Endothelial cell of umbilical vein (primary cell): ENCODE measurements at regions not wholly inside any gene's neighbourhood (a gene's known extent, or its start where the extent isn't known, plus 50 kb on each side); places are given as distances from the start of the nearest gene placed in this dataset.

Experiments
- BruUV-seq: library from RNA; stranded (reverse); fragments of 400-500 nt; replicated peaks from 2 replicates; lab custom pipeline; 2021; lab: Mats Ljungman, UMichigan
- CTCF ChIA-PET: fragments of 300-600, 350-600 bp; sonication (Branson Sonifier 250); formaldehyde crosslinking; loops from one replicate; lab custom pipeline; 2021; ENCODE audit warnings: antibody characterized with exemption, inconsistent platforms; lab: Charles Lee
- POLR2A ChIA-PET: fragments of 300-600, 350-600 bp; sonication (Branson Sonifier 250); formaldehyde crosslinking; loops from one replicate; lab custom pipeline; 2021; ENCODE audit warnings: antibody characterized with exemption, inconsistent platforms; lab: Charles Lee
- DNase-seq: peaks from one replicate; pipeline ENCODE4 v3.0.0-alpha.2; 2011; ENCODE audit warnings: low read depth, low spot score
- FAIRE-seq: peaks from 2 replicates; lab custom pipeline; 2011; peaks lifted over from hg19 to GRCh38; lab: Jason Lieb, UNC
- H2AFZ ChIP-seq: 2 replicates; pipeline ENCODE4 v1.6.0; 2012; ENCODE audit warnings: low read depth, low read length, control low read depth, inconsistent platforms
- H3K27ac ChIP-seq: 2 replicates; pipeline ENCODE4 v1.5.1; 2011; ENCODE audit warnings: low read depth, mild to moderate bottlenecking, control low read depth, low read length, moderate library complexity; ENCODE audit not compliant: insufficient read depth
- H3K27me3 ChIP-seq, 2 experiments: 2 replicates each; pipeline versions ENCODE4 v1.6.0 to v1.6.1; 2011; ENCODE audit warnings: low read length in 2 of 2, mixed read lengths in 1 of 2; ENCODE audit not compliant: control insufficient read depth in 2 of 2, insufficient read depth in 2 of 2
- H3K36me3 ChIP-seq, 2 experiments: 2 replicates in 1 of 2; 3 replicates in 1 of 2; pipeline ENCODE4 v1.5.1; 2011; ENCODE audit warnings: low read length in 2 of 2, mild to moderate bottlenecking in 1 of 2, moderate library complexity in 1 of 2; ENCODE audit not compliant: control insufficient read depth in 2 of 2, insufficient read depth in 2 of 2; ENCODE audit errors: extremely low read depth in 1 of 2
- H3K4me1 ChIP-seq: 3 replicates; pipeline ENCODE4 v1.5.1; 2011; ENCODE audit warnings: mild to moderate bottlenecking, low read length; ENCODE audit not compliant: control insufficient read depth, insufficient read depth; ENCODE audit errors: extremely low read depth
- H3K4me2 ChIP-seq: 2 replicates; pipeline ENCODE4 v1.6.1; 2011; ENCODE audit warnings: low read length, control low read depth, mixed read lengths; ENCODE audit not compliant: insufficient read depth
- H3K4me3 ChIP-seq, 3 experiments: fragments of 200-600 bp in 1 of 3; sonication (generic), shearing (Covaris generic) in 1 of 3; replicated peaks in 1 of 3; 2 replicates each; pipeline ENCODE4 v1.5.1; 2011 to 2016; ENCODE audit warnings: control low read depth in 3 of 3, low read length in 3 of 3, mild to moderate bottlenecking in 2 of 3, inconsistent platforms in 1 of 3, low read depth in 1 of 3, moderate library complexity in 1 of 3; ENCODE audit not compliant: insufficient read depth in 1 of 3
- H3K79me2 ChIP-seq: 2 replicates; pipeline ENCODE4 v1.6.0; 2012; ENCODE audit warnings: low read length, inconsistent platforms; ENCODE audit not compliant: control insufficient read depth, insufficient read depth
- H3K9ac ChIP-seq: replicated peaks from 2 replicates; pipeline ENCODE3; 2011; ENCODE audit warnings: low read length, control low read depth; ENCODE audit not compliant: insufficient read depth; ENCODE audit errors: extremely low read depth
- H3K9me1 ChIP-seq: replicated peaks from 3 replicates; pipeline ENCODE4 v1.6.0; 2011; ENCODE audit warnings: mild to moderate bottlenecking, low read length; ENCODE audit not compliant: control insufficient read depth, insufficient read depth; ENCODE audit errors: extremely low read depth
- H3K9me3 ChIP-seq: replicated peaks from 2 replicates; pipeline ENCODE4 v1.5.1; 2012; ENCODE audit warnings: low read length, inconsistent platforms; ENCODE audit not compliant: control insufficient read depth, insufficient read depth
- H4K20me1 ChIP-seq: replicated peaks from 2 replicates; pipeline ENCODE3; 2011; ENCODE audit warnings: mild to moderate bottlenecking, low read length; ENCODE audit not compliant: control insufficient read depth, insufficient read depth; ENCODE audit errors: extremely low read depth
- EZH2 ChIP-seq: IDR thresholded peaks from 2 replicates; pipeline ENCODE4 v1.6.1; 2012; ENCODE audit warnings: borderline replicate concordance, low read depth, mild to moderate bottlenecking, moderate library complexity, low read length, inconsistent platforms; ENCODE audit not compliant: severe bottlenecking
- FOS ChIP-seq: IDR thresholded peaks from 2 replicates; pipeline ENCODE4 v1.6.1; 2011; ENCODE audit warnings: mild to moderate bottlenecking, low read length, moderate library complexity, borderline replicate concordance; ENCODE audit not compliant: insufficient read depth
- JUN ChIP-seq: IDR thresholded peaks from 2 replicates; pipeline ENCODE4 v1.6.1; 2011; ENCODE audit warnings: borderline replicate concordance, low read depth; ENCODE audit not compliant: insufficient read length, insufficient read depth
- MYC ChIP-seq: IDR thresholded peaks from one replicate; pipeline ENCODE4 v1.6.1; 2011; ENCODE audit warnings: mild to moderate bottlenecking, low read depth, low read length
- POLR2A ChIP-seq: IDR thresholded peaks from 2 replicates; pipeline ENCODE4 v1.6.1; 2012; ENCODE audit warnings: low read depth, mild to moderate bottlenecking, control low read depth, low read length
- POLR2AphosphoS5 ChIP-seq: IDR thresholded peaks from 2 replicates; pipeline ENCODE4 v1.6.1; 2012; ENCODE audit warnings: low read depth, mild to moderate bottlenecking, control low read depth, low read length, moderate library complexity; ENCODE audit not compliant: insufficient read depth
- dilution Hi-C: fragments of 300-500 bp; cut with MboI; formaldehyde crosslinking; loops from one replicate; pipeline ENCODE4 v1.15.0; 2019; ENCODE audit warnings: low sequenced_read_pairs; ENCODE audit not compliant: extremely low pct_ligation_motif_present
- intact Hi-C: fragments of 100-400 bp; cut with micrococcal nuclease; formaldehyde crosslinking; loops from one replicate; pipeline ENCODE4 v1.10.0; 2022
- TF ChIP-seq, protein P1 (sequence below), 2 donors: IDR thresholded peaks; 1 replicate in 1 of 2; 2 replicates in 1 of 2; pipeline ENCODE4 v1.5.1; 2011; ENCODE audit warnings: low read length in 2 of 2, mild to moderate bottlenecking in 2 of 2, moderate library complexity in 2 of 2, control low read depth in 1 of 2, inconsistent platforms in 1 of 2, low read depth in 1 of 2; ENCODE audit not compliant: insufficient read depth in 1 of 2; ENCODE audit errors: extremely low read depth in 1 of 2
- TF ChIP-seq, protein P2 (sequence below): IDR thresholded peaks from 2 replicates; pipeline ENCODE4 v1.6.1; 2011; ENCODE audit not compliant: insufficient read depth, insufficient read length

DNA sequence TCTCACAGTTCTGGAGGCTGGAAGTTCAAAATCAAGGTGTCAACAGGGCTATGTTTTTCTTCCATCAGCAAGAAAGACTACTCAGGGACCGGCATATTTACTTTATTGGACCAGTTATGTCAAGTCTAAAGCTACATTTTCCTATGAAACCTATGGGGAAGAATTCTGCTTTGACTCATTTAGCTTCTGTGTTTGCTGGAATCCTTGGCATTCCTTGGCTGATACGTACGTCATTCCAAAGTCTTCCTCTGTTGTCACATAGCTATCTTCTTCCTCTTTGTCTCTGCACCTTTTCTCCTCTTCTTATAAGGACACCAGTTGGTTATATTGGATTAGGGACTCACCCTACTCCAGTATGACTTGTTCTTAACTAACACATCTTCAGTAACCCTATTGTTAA, 137.4 kb upstream of the FBXO11 start:
- no peaks in the 10 kb centered on the region for H4K20me1 ChIP-seq
- H3K79me2 ChIP-seq = no peaks in the 10 kb centered on the region
- FAIRE-seq (no peak), DNase-seq (no peak)
- H3K9ac ChIP-seq = no peak overlapping the region
- no peak overlapping the region for H3K4me3 ChIP-seq
- ChIA-PET CTCF (no interaction called here), POLR2A (no interaction called here)
- intact Hi-C loops (no loop called here), dilution Hi-C loops (no loop called here)
- H3K9me1 ChIP-seq = no peaks in the 10 kb centered on the region
- H3K27ac ChIP-seq = no peak overlapping the region
- no peaks in the 10 kb centered on the region for H3K27me3 ChIP-seq
- H3K36me3 ChIP-seq = no peaks in the 10 kb centered on the region
- no peak for TF ChIP-seq FOS
- TF ChIP-seq MYC = no peak
- TF ChIP-seq, protein P1, sequence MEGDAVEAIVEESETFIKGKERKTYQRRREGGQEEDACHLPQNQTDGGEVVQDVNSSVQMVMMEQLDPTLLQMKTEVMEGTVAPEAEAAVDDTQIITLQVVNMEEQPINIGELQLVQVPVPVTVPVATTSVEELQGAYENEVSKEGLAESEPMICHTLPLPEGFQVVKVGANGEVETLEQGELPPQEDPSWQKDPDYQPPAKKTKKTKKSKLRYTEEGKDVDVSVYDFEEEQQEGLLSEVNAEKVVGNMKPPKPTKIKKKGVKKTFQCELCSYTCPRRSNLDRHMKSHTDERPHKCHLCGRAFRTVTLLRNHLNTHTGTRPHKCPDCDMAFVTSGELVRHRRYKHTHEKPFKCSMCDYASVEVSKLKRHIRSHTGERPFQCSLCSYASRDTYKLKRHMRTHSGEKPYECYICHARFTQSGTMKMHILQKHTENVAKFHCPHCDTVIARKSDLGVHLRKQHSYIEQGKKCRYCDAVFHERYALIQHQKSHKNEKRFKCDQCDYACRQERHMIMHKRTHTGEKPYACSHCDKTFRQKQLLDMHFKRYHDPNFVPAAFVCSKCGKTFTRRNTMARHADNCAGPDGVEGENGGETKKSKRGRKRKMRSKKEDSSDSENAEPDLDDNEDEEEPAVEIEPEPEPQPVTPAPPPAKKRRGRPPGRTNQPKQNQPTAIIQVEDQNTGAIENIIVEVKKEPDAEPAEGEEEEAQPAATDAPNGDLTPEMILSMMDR (IDR thresholded peaks at IDR 0.05; ENCODE audit: extremely low read depth in 1 of 2, insufficient read depth in 1 of 2, low read depth in 1 of 2, low read length in 2 of 2) = no peak
- TF ChIP-seq, protein P2, sequence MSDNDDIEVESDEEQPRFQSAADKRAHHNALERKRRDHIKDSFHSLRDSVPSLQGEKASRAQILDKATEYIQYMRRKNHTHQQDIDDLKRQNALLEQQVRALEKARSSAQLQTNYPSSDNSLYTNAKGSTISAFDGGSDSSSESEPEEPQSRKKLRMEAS = no peak
- TF ChIP-seq POLR2A = no peak
- TF ChIP-seq JUN = no peak
- TF ChIP-seq POLR2AphosphoS5 = no peak
- TF ChIP-seq EZH2 = no peak
- H2AFZ ChIP-seq = no peak overlapping the region
- BruUV-seq = no TSS peak
- no peaks in the 10 kb centered on the region for H3K4me1 ChIP-seq
- no peaks in the 10 kb centered on the region for H3K9me3 ChIP-seq
- H3K4me2 ChIP-seq = no peak overlapping the region
